GM10266 (cell line): ENCODE measurements at regions not wholly inside any gene's neighbourhood (a gene's known extent, or its start where the extent isn't known, plus 50 kb on each side); places are given as distances from the start of the nearest gene placed in this dataset.

Experiments used
- DNase-seq: peaks from one replicate; pipeline ENCODE4 v3.0.0; 2012; ENCODE audit errors: extremely low spot score
- TF ChIP-seq, protein P1 (sequence below): IDR thresholded peaks from 2 replicates; pipeline ENCODE4 v1.5.1; 2012; ENCODE audit warnings: mild to moderate bottlenecking, low read depth; ENCODE audit not compliant: control insufficient read depth, insufficient read depth; ENCODE audit errors: missing control alignments

DNA sequence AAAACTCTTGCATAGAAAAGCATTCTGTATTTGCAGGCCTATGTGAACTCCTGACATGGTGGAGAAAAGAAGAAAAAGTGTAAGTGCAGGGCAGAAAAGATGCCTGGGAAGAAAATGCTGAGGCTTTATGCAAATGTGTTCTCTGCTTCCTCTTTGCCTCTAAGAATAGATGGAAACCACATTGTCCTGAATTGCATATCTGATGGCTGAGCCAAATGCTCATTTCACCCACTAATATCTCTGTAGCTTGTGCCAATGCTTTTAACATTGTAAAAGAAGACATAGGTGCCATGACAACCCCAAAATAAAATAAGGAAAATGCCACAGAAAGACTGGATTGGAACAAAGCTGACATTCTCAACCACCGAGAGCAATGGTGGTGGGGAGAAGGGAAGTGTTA is 307.4 kb downstream of the GRIA2 start:
- TF ChIP-seq, protein P1, sequence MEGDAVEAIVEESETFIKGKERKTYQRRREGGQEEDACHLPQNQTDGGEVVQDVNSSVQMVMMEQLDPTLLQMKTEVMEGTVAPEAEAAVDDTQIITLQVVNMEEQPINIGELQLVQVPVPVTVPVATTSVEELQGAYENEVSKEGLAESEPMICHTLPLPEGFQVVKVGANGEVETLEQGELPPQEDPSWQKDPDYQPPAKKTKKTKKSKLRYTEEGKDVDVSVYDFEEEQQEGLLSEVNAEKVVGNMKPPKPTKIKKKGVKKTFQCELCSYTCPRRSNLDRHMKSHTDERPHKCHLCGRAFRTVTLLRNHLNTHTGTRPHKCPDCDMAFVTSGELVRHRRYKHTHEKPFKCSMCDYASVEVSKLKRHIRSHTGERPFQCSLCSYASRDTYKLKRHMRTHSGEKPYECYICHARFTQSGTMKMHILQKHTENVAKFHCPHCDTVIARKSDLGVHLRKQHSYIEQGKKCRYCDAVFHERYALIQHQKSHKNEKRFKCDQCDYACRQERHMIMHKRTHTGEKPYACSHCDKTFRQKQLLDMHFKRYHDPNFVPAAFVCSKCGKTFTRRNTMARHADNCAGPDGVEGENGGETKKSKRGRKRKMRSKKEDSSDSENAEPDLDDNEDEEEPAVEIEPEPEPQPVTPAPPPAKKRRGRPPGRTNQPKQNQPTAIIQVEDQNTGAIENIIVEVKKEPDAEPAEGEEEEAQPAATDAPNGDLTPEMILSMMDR = no peak
- DNase-seq = no peak

DNA sequence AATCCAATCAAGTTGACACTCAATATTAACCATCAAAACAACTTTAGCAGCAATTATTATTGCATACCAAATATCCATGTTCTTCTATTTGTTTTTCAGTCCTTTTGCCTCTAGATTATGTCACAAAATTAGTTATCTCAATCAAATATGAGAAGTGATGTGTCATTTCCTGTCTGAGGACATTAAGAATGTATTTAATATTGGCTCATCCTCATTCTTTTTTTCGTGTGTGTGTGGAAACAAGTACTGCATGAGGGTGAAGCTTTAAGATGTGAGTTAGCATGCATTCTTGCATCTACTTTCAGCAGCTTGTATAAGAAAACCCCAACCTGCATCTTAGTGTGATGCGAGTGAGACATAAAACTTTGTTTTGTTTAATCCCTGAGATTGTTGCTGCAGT is 301.4 kb downstream of the GRIA2 start:
- no peak for DNase-seq
- TF ChIP-seq, protein P1 = no peak

DNA sequence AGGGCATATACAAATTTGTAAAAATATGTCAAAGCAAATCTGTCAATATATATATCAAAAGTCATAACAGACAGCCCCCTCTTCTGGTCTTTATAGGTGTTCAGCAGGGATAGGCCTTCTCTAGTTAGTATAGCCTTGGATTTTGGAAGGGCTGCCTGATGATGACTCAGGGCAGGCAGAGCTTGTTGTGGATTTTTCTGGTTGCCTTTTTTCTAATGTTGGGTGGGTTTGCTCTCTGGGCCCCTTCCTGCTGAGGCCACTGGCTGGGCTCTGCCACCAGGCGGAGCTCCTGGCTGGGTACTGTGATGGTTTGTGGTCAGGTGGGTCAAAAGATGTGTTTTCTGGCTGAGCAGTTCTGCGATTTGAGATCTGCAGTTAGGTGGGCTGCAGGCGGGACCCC is 294.2 kb downstream of the GRIA2 start:
- TF ChIP-seq, protein P1 = no peak
- DNase-seq = no peak

DNA sequence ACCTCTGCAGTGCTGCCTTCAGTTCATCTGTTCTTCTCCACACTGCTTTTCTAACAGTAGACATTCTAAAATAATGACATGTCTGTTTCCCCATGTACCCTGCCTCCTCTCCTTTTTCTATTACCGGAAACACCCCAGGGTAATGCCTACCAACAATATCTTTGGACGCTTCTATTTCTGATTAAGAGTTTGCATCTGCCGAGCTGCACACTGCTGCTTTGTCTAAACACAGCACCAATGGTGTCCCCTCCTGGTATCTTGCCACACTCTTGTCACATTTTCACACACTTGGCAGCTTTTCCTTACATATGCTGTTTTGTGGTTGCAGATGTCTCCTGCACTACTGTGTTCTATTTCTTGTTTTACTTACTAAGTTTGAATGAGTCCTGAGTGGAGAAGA is 288.8 kb downstream of the GRIA2 start:
- TF ChIP-seq, protein P1 = no peak

DNA sequence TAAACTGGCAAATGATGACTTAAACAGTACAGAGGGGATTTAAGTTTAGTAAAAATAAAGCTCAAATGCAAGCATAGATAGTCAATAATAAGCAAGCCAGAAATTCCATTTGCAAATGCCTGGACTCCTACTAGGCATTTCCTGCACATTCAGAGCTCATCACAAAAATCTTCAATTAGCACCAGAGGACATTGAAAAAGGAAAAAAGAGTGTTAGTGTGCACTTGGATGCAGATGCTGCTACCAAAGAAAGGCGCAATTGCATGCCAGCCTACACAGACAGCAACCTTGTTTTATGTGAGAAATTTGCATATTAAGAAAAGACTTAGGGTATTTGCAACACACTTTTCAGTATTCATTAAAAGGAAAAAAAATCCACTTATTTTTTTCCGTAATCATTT is 282.1 kb downstream of the GRIA2 start:
- TF ChIP-seq, protein P1 = no peak
- no peak for DNase-seq

More for the DNA sequence above, 288.8 kb downstream of the GRIA2 start:
- DNase-seq = no peak

DNA sequence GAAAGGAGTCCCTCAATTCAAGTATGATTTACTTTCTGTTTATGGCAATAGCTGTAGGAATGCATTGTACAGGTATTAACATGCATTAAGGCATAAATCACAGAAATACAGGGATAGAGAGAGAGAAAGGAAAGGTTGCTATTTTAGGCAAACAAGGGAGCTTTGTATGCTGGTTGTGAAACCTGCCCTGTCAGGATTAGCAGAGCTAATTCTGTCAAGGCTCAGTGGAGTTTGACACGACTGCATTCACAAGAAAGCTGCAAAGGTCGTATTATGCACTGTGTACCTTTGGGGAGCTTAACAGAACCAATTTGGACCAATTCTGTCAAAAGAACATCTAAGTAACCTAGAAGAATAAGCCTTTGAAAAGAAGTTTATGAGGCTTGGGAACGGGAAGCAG is 239.3 kb downstream of the GRIA2 start:
- TF ChIP-seq, protein P1 = no peak
- no peak for DNase-seq

DNA sequence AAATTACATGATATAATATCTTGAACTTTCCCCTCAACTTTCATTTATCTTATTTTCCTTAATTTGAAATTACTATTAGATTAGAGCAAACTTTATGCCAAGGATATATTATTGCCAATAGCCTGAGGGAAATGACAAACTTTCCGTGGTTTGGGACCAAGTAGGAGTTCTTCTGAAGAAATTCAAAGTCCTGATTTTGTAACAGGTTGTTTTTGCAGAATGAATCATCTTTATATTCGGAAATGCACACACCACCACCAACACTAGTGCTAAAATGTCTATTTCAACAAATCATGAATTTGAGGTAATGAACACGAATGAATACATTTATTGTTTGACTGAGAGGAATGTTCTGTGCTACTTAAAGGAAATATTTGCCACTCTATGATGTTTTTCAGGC is 226.7 kb downstream of the GRIA2 start:
- DNase-seq = no peak

More for the DNA sequence above, 226.7 kb downstream of the GRIA2 start:
- TF ChIP-seq, protein P1 = no peak
